ENCODE measurements at regions not wholly inside any gene's neighbourhood (a gene's known extent, or its start where the extent isn't known, plus 50 kb on each side); places are given as distances from the start of the nearest gene placed in this dataset.
A peak's percentile ranks its signal among the peaks of the same experiment; 100 is the strongest.

DNA sequence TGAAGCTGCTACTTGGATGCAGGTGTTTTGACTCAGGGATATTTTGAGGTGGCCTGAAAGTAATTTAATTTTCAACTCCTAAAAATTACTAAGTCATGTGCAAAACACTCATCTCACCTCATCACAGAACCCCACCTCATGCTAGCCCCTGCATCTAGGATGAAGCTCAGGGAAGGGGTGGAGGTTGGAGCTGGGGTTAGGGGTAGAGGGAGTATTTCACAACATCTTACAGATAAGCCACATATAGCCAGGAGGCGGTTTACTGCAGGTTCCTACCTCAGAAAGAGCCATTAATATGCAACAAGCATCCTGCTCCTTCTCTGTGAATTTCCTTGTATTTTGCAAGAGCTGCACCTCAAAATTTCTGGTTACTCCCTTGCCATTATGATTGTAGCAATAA is 70.5 kb upstream of the TSPAN5 start:
- no peaks in the 10 kb centered on the region for H3K79me1 ChIP-seq (ENCODE audit: low read length)
- no CpG with 5 or more reads among the region's 1 CpG for WGBS (ENCODE audit: extremely low coverage, insufficient coverage, low lambda C conversion rate)

DNA sequence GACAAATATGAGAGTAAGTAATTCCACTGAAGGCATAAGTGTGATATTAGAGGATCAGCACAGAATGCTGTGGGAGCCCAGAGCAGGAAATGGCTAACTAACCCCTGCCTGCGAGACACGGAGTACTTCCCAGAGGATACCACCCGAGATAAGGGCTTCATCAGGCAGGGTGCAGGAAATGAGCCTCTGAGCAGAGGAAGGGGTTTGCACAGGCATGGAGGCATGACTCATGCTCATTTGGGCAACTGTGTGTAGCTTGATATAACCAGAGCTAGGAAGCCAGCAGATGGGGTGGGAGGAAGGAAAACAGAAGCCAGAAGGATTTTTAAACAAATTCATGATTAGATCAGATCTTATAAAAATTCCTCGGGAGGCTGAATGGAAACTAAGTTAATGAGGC is 70.0 kb upstream of the TSPAN5 start:
- no peak overlapping the region for H3K9ac ChIP-seq (ENCODE audit: low read length)
- no CpG with 5 or more reads among the region's 4 CpGs for WGBS (ENCODE audit: extremely low coverage, insufficient coverage, low lambda C conversion rate)
- H3K36me3 ChIP-seq (ENCODE audit: control insufficient read depth, insufficient read depth, low read length): no peaks in the 10 kb centered on the region
- no peak overlapping the region for H3K56ac ChIP-seq (ENCODE audit: low read length)
- H2BK15ac ChIP-seq (replicated peaks; ENCODE audit: low read depth): no peak overlapping the region
- H3K4me1 ChIP-seq (ENCODE audit: control insufficient read depth, low read depth, low read length): no peaks in the 10 kb centered on the region
- H3K4ac ChIP-seq (ENCODE audit: low read depth, low read length): no peak overlapping the region
- H4K8ac ChIP-seq (ENCODE audit: low read depth, low read length): no peak overlapping the region
- no peak overlapping the region for H2AK5ac ChIP-seq (ENCODE audit: low read length)
- no peak overlapping the region for H3K27ac ChIP-seq (ENCODE audit: low read depth, low read length)
- H2BK5ac ChIP-seq (ENCODE audit: low read length): no peak overlapping the region
- peak; percentile 68 for DNase-seq
- H3K79me2 ChIP-seq (ENCODE audit: control insufficient read depth, insufficient read depth, low read length): no peaks in the 10 kb centered on the region
- no peaks in the 10 kb centered on the region for H3K79me1 ChIP-seq (ENCODE audit: low read length)
- no peak overlapping the region for H3K4me2 ChIP-seq (ENCODE audit: low read length)
- H3K23ac ChIP-seq (ENCODE audit: low read length): no peak overlapping the region
- H4K5ac ChIP-seq (ENCODE audit: low read length): no peak overlapping the region
- H2BK120ac ChIP-seq (ENCODE audit: low read depth, low read length): no peak overlapping the region
- H3K4me3 ChIP-seq (ENCODE audit: low read length): no peak overlapping the region
- no peaks in the 10 kb centered on the region for H3K27me3 ChIP-seq (ENCODE audit: insufficient read depth, low read length, poor library complexity)
- no peak overlapping the region for H3K18ac ChIP-seq (ENCODE audit: low read length)

More for the DNA sequence above, 70.5 kb upstream of the TSPAN5 start:
- no peak overlapping the region for H3K18ac ChIP-seq (ENCODE audit: low read length)
- H2BK5ac ChIP-seq (ENCODE audit: low read length): no peak overlapping the region
- H3K23ac ChIP-seq (ENCODE audit: low read length): no peak overlapping the region
- H3K79me2 ChIP-seq (ENCODE audit: control insufficient read depth, insufficient read depth, low read length): no peaks in the 10 kb centered on the region
- no peaks in the 10 kb centered on the region for H3K27me3 ChIP-seq (ENCODE audit: insufficient read depth, low read length, poor library complexity)
- no peak overlapping the region for H3K4me2 ChIP-seq (ENCODE audit: low read length)
- no peak overlapping the region for H4K8ac ChIP-seq (ENCODE audit: low read depth, low read length)
- no peak overlapping the region for H3K27ac ChIP-seq (ENCODE audit: low read depth, low read length)
- DNase-seq: no peak
- no peak overlapping the region for H3K9ac ChIP-seq (ENCODE audit: low read length)
- no peak overlapping the region for H3K4me3 ChIP-seq (ENCODE audit: low read length)
- H2BK15ac ChIP-seq (replicated peaks; ENCODE audit: low read depth): no peak overlapping the region
- H3K4ac ChIP-seq (ENCODE audit: low read depth, low read length): no peak overlapping the region
- no peak overlapping the region for H2AK5ac ChIP-seq (ENCODE audit: low read length)
- no peak overlapping the region for H2BK120ac ChIP-seq (ENCODE audit: low read depth, low read length)
- H4K5ac ChIP-seq (ENCODE audit: low read length): no peak overlapping the region
- no peaks in the 10 kb centered on the region for H3K4me1 ChIP-seq (ENCODE audit: control insufficient read depth, low read depth, low read length)
- no peak overlapping the region for H3K56ac ChIP-seq (ENCODE audit: low read length)
- H3K36me3 ChIP-seq (ENCODE audit: control insufficient read depth, insufficient read depth, low read length): no peaks in the 10 kb centered on the region

DNA sequence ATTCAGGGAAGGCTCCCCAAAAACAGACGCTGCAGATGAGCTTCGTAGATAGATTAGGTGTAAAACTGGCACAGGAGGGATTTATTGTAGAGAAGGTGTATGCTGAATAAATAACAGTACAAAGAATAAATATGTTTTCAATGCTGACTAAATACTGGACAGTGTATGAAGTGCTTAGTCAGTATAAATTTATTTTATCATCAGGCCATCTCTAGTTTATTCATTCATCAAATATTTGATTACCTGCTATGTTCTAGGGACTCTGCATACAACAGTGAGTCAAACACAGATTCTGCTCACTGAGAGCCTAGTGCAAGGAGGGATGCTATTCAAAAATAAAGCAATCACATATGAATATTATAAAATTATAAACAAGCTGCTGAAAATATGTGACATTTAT is 63.6 kb upstream of the TSPAN5 start:
- Histone ChIP-seq H3K9ac (ENCODE audit: low read length) (no peak overlapping the region), H4K8ac (ENCODE audit: low read depth, low read length) (no peak overlapping the region), H3K79me1 (ENCODE audit: low read length) (no peaks in the 10 kb centered on the region), H2AK5ac (ENCODE audit: low read length) (no peak overlapping the region), H3K23ac (ENCODE audit: low read length) (no peak overlapping the region), H3K18ac (ENCODE audit: low read length) (no peak overlapping the region), H3K27me3 (ENCODE audit: insufficient read depth, low read length, poor library complexity) (no peaks in the 10 kb centered on the region), H3K27ac (ENCODE audit: low read depth, low read length) (no peak overlapping the region), H3K4me3 (ENCODE audit: low read length) (no peak overlapping the region), H2BK120ac (ENCODE audit: low read depth, low read length) (no peak overlapping the region), H3K4me1 (ENCODE audit: control insufficient read depth, low read depth, low read length) (no peaks in the 10 kb centered on the region), H4K5ac (ENCODE audit: low read length) (no peak overlapping the region), H3K79me2 (ENCODE audit: control insufficient read depth, insufficient read depth, low read length) (no peaks in the 10 kb centered on the region), H2BK5ac (ENCODE audit: low read length) (no peak overlapping the region), H3K4me2 (ENCODE audit: low read length) (no peak overlapping the region), H3K4ac (ENCODE audit: low read depth, low read length) (no peak overlapping the region), H3K36me3 (ENCODE audit: control insufficient read depth, insufficient read depth, low read length) (no peaks in the 10 kb centered on the region), H3K56ac (ENCODE audit: low read length) (no peak overlapping the region), H2BK15ac (replicated peaks; ENCODE audit: low read depth) (no peak overlapping the region)
- no peak for DNase-seq
- no CpG with 5 or more reads among the region's 2 CpGs for WGBS (ENCODE audit: extremely low coverage, insufficient coverage, low lambda C conversion rate)

DNA sequence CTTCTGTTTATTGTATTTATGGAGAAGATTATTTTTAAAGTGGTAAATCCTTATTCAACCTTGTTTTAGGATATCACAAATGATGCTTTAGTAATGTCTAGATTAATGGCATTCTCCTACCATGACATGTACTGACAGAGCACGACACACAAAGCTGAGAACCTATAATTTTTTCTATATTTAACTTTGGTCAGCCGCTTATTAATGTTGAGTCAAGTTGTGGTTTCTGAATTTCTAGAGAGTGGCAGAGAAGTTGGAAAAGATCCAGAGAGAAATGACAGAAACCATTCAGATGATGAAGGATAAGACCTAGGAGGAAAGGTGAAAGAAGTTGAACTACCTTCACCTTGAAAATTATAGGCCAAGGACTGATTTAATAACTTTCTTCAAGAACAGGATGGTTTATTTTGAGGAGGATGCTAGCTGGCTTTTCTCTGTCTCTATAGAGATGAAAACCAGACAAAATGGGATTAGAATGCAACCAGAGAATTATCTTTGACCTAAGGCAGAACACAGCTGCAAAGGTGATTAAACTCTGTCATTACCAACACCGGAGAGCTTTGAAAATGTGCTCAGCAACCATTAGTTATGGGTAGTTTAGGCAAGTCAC is 62.6 kb upstream of the TSPAN5 start:
- H3K79me2 ChIP-seq (ENCODE audit: control insufficient read depth, insufficient read depth, low read length): no peaks in the 10 kb centered on the region

DNA sequence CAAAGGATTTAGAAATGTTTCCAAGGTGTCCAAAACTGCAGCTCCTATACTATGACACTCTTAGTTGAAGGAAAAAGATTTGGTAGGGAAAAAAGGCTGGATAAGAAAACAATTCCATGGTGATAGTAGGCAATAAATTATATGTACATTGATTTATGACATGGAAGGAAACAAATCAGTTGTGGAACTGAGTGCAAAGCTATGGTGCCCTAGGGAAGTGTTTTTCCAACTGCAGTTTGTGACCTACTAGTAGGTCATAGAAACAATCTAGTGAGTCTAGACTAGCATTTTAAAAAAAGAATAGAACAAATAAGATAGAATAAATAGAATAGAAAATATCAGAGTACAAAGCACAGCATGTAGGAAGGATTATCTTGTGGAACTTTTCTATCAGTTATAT is 58.4 kb upstream of the TSPAN5 start:
- no peak overlapping the region for H3K4ac ChIP-seq (ENCODE audit: low read depth, low read length)
- no peak overlapping the region for H3K4me2 ChIP-seq (ENCODE audit: low read length)
- no peak overlapping the region for H4K5ac ChIP-seq (ENCODE audit: low read length)
- no peaks in the 10 kb centered on the region for H3K36me3 ChIP-seq (ENCODE audit: control insufficient read depth, insufficient read depth, low read length)
- H3K79me2 ChIP-seq (ENCODE audit: control insufficient read depth, insufficient read depth, low read length): no peaks in the 10 kb centered on the region
- H3K23ac ChIP-seq (ENCODE audit: low read length): no peak overlapping the region
- no peak for DNase-seq
- no peak overlapping the region for H3K56ac ChIP-seq (ENCODE audit: low read length)
- no peak overlapping the region for H2BK5ac ChIP-seq (ENCODE audit: low read length)
- H3K18ac ChIP-seq (ENCODE audit: low read length): no peak overlapping the region
- H3K4me3 ChIP-seq (ENCODE audit: low read length): no peak overlapping the region
- no peak overlapping the region for H3K9ac ChIP-seq (ENCODE audit: low read length)
- H3K27me3 ChIP-seq (ENCODE audit: insufficient read depth, low read length, poor library complexity): no peaks in the 10 kb centered on the region
- no peak overlapping the region for H4K8ac ChIP-seq (ENCODE audit: low read depth, low read length)
- no peak overlapping the region for H2BK15ac ChIP-seq (replicated peaks; ENCODE audit: low read depth)
- no peak overlapping the region for H3K27ac ChIP-seq (ENCODE audit: low read depth, low read length)
- H2BK120ac ChIP-seq (ENCODE audit: low read depth, low read length): no peak overlapping the region
- H3K4me1 ChIP-seq (ENCODE audit: control insufficient read depth, low read depth, low read length): no peaks in the 10 kb centered on the region
- no peak overlapping the region for H2AK5ac ChIP-seq (ENCODE audit: low read length)
- H3K79me1 ChIP-seq (ENCODE audit: low read length): no peaks in the 10 kb centered on the region

More for the DNA sequence above, 62.6 kb upstream of the TSPAN5 start:
- Histone ChIP-seq H3K56ac (ENCODE audit: low read length) (no peak overlapping the region), H3K18ac (ENCODE audit: low read length) (no peak overlapping the region), H4K5ac (ENCODE audit: low read length) (no peak overlapping the region), H3K4me1 (ENCODE audit: control insufficient read depth, low read depth, low read length) (no peaks in the 10 kb centered on the region), H2BK15ac (replicated peaks; ENCODE audit: low read depth) (no peak overlapping the region), H3K27me3 (ENCODE audit: insufficient read depth, low read length, poor library complexity) (no peaks in the 10 kb centered on the region), H3K23ac (ENCODE audit: low read length) (no peak overlapping the region), H4K8ac (ENCODE audit: low read depth, low read length) (no peak overlapping the region), H3K4me3 (ENCODE audit: low read length) (no peak overlapping the region), H3K27ac (ENCODE audit: low read depth, low read length) (no peak overlapping the region), H3K4ac (ENCODE audit: low read depth, low read length) (no peak overlapping the region), H2AK5ac (ENCODE audit: low read length) (no peak overlapping the region), H2BK120ac (ENCODE audit: low read depth, low read length) (no peak overlapping the region), H3K4me2 (ENCODE audit: low read length) (no peak overlapping the region), H3K36me3 (ENCODE audit: control insufficient read depth, insufficient read depth, low read length) (no peaks in the 10 kb centered on the region), H3K9ac (ENCODE audit: low read length) (no peak overlapping the region), H3K79me1 (ENCODE audit: low read length) (no peaks in the 10 kb centered on the region), H2BK5ac (ENCODE audit: low read length) (no peak overlapping the region)
- DNase-seq: no peak
- no CpG with 5 or more reads among the region's 3 CpGs for WGBS (ENCODE audit: extremely low coverage, insufficient coverage, low lambda C conversion rate)

DNA sequence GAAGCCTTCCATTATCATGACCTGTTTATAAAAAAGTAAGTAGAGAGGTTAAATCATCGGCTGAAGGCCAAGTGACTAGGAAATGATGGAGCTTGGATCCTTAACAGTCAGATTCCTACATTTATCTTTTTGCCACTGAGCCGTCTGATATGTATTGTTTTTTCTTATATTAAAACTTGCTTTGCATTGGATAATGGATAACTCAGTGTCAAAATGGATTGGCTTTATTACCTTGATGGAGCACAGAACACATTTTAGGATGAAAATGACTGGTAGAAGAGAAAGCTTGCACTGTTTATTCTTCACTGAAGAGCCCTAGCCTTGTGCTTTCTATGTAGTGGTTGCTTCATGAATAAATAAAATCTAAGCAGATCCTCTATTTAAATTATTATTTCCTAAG is 54.2 kb upstream of the TSPAN5 start:
- H4K8ac ChIP-seq (ENCODE audit: low read depth, low read length): no peak overlapping the region
- H3K4ac ChIP-seq (ENCODE audit: low read depth, low read length): no peak overlapping the region
- no peaks in the 10 kb centered on the region for H3K27me3 ChIP-seq (ENCODE audit: insufficient read depth, low read length, poor library complexity)
- H3K79me2 ChIP-seq (ENCODE audit: control insufficient read depth, insufficient read depth, low read length): no peaks in the 10 kb centered on the region
- WGBS (ENCODE audit: extremely low coverage, insufficient coverage, low lambda C conversion rate): no CpG with 5 or more reads among the region's 2 CpGs
- H3K36me3 ChIP-seq (ENCODE audit: control insufficient read depth, insufficient read depth, low read length): no peaks in the 10 kb centered on the region
- H3K23ac ChIP-seq (ENCODE audit: low read length): no peak overlapping the region
- no peak overlapping the region for H3K27ac ChIP-seq (ENCODE audit: low read depth, low read length)
- H3K4me1 ChIP-seq (ENCODE audit: control insufficient read depth, low read depth, low read length): no peaks in the 10 kb centered on the region
- no peak overlapping the region for H2BK120ac ChIP-seq (ENCODE audit: low read depth, low read length)
- H4K5ac ChIP-seq (ENCODE audit: low read length): no peak overlapping the region
- DNase-seq: no peak
- H3K18ac ChIP-seq (ENCODE audit: low read length): no peak overlapping the region
- no peak overlapping the region for H3K4me2 ChIP-seq (ENCODE audit: low read length)
- no peak overlapping the region for H3K9ac ChIP-seq (ENCODE audit: low read length)
- H2AK5ac ChIP-seq (ENCODE audit: low read length): no peak overlapping the region
- no peak overlapping the region for H3K4me3 ChIP-seq (ENCODE audit: low read length)
- no peak overlapping the region for H3K56ac ChIP-seq (ENCODE audit: low read length)
- H2BK15ac ChIP-seq (replicated peaks; ENCODE audit: low read depth): no peak overlapping the region
- no peak overlapping the region for H2BK5ac ChIP-seq (ENCODE audit: low read length)
- no peaks in the 10 kb centered on the region for H3K79me1 ChIP-seq (ENCODE audit: low read length)

Measured in mesendoderm (in vitro differentiated cells).